Brain microvascular endothelial cell (primary cell): ENCODE measurements at regions not wholly inside any gene's neighbourhood (a gene's known extent, or its start where the extent isn't known, plus 50 kb on each side); places are given as distances from the start of the nearest gene placed in this dataset.

Experiments
- DNase-seq: peaks from one replicate; pipeline ENCODE4 v3.0.0-alpha.2; 2020
- H3K27ac ChIP-seq: fragments of 250-450 bp; sonication (Bioruptor Pico); 2 replicates; pipeline ENCODE4 v1.5.1; 2020; ENCODE audit warnings: mild to moderate bottlenecking, moderate library complexity
- H3K27me3 ChIP-seq: fragments of 250-450 bp; sonication (Bioruptor Pico); replicated peaks from 2 replicates; pipeline ENCODE4 v1.5.1; 2020; ENCODE audit warnings: mild to moderate bottlenecking
- H3K36me3 ChIP-seq: fragments of 250-450 bp; sonication (Bioruptor Pico); replicated peaks from 2 replicates; pipeline ENCODE4 v1.5.1; 2020; ENCODE audit warnings: mild to moderate bottlenecking
- H3K4me3 ChIP-seq: 2 replicates; pipeline ENCODE4 v1.5.1; 2011; ENCODE audit warnings: low read depth, mild to moderate bottlenecking, control low read depth, low read length, moderate library complexity
- CTCF ChIP-seq: IDR thresholded peaks from 2 replicates; pipeline ENCODE4 v1.5.1; 2011; ENCODE audit warnings: low read depth, mild to moderate bottlenecking, moderate library complexity, low read length, control low read depth, inconsistent platforms; ENCODE audit errors: missing control alignments
- in situ Hi-C: cut with HindIII; loops from 2 replicates; pipeline ENCODE4 v1.10.0; 2017; ENCODE audit warnings: low sequenced_read_pairs, low pct_ligation_motif_present

GRCh38 chr5:102690910-102691309 is 64.2 kb upstream of the PAM start:
- Histone ChIP-seq H3K27ac (no peak overlapping the region), H3K4me3 (no peak overlapping the region), H3K36me3 (no peaks in the 10 kb centered on the region), H3K27me3 (no peaks in the 10 kb centered on the region)
- DNase-seq: no peak
- in situ Hi-C loops: no loop called here
- TF ChIP-seq CTCF: no peak

- Histone ChIP-seq H3K27me3 (no peaks in the 10 kb centered on the region), H3K27ac (no peak overlapping the region), H3K4me3 (no peak overlapping the region), H3K36me3 (no peaks in the 10 kb centered on the region)
- in situ Hi-C loops: no loop called here
- TF ChIP-seq CTCF: no peak
- no peak for DNase-seq
These were observed 63.7 kb upstream of the PAM start for GRCh38 chr5:102691434-102691833.

- Histone ChIP-seq H3K36me3 (no peaks in the 10 kb centered on the region), H3K4me3 (no peak overlapping the region), H3K27ac (no peak overlapping the region), H3K27me3 (no peaks in the 10 kb centered on the region)
- no peak for DNase-seq
- in situ Hi-C loops: no loop called here
- no peak for TF ChIP-seq CTCF
These were observed 54.8 kb upstream of the PAM start for GRCh38 chr5:102700120-102700831.

GRCh38 chr5:102700916-102701315 is 54.2 kb upstream of the PAM start:
- DNase-seq: no peak
- no peak for TF ChIP-seq CTCF
- in situ Hi-C loops: no loop called here
- Histone ChIP-seq H3K27ac (no peak overlapping the region), H3K4me3 (no peak overlapping the region), H3K36me3 (no peaks in the 10 kb centered on the region), H3K27me3 (no peaks in the 10 kb centered on the region)

- no peak for TF ChIP-seq CTCF
- Histone ChIP-seq H3K4me3 (no peak overlapping the region), H3K27me3 (no peaks in the 10 kb centered on the region), H3K27ac (no peak overlapping the region), H3K36me3 (no peaks in the 10 kb centered on the region)
- DNase-seq: no peak
- in situ Hi-C loops: no loop called here
These were observed 53.4 kb upstream of the PAM start for GRCh38 chr5:102701748-102702147.
